Rectal smooth muscle tissue (tissue), 1 donor: ENCODE measurements at regions not wholly inside any gene's neighbourhood (a gene's known extent, or its start where the extent isn't known, plus 50 kb on each side); places are given as distances from the start of the nearest gene placed in this dataset.
A peak's percentile ranks its signal among the peaks of the same experiment; 100 is the strongest.

Source experiments
- H3K27ac ChIP-seq: one replicate; pipeline ENCODE4 v1.7.0; 2013; ENCODE audit warnings: low read depth, low read length, inconsistent platforms
- H3K27me3 ChIP-seq: one replicate; pipeline ENCODE4 v1.7.0; 2013; ENCODE audit warnings: low read length; ENCODE audit not compliant: control insufficient read depth, insufficient read depth
- H3K36me3 ChIP-seq: one replicate; pipeline ENCODE4 v1.7.0; 2013; ENCODE audit warnings: low read length; ENCODE audit not compliant: control insufficient read depth, insufficient read depth
- H3K4me1 ChIP-seq: one replicate; pipeline ENCODE4 v1.7.0; 2013; ENCODE audit warnings: low read length; ENCODE audit not compliant: control insufficient read depth, insufficient read depth
- H3K4me3 ChIP-seq: one replicate; pipeline ENCODE4 v1.7.0; 2013; ENCODE audit warnings: low read length
- H3K9ac ChIP-seq: one replicate; pipeline ENCODE4 v1.7.0; 2013; ENCODE audit warnings: low read length

GRCh38 chr5:61720829-61721228 lies 388.8 kb downstream of the ZSWIM6 start:
- H3K9ac ChIP-seq: no peak overlapping the region

GRCh38 chr5:61724102-61724501 lies 392.0 kb downstream of the ZSWIM6 start:
- H3K9ac ChIP-seq: no peak overlapping the region
- no peak overlapping the region for H3K27ac ChIP-seq
- H3K4me1 ChIP-seq: no peaks in the 10 kb centered on the region
- no peaks in the 10 kb centered on the region for H3K27me3 ChIP-seq
- H3K4me3 ChIP-seq: no peak overlapping the region
- H3K36me3 ChIP-seq: no peaks in the 10 kb centered on the region

More at GRCh38 chr5:61720829-61721228, 388.8 kb downstream of the ZSWIM6 start:
- no peaks in the 10 kb centered on the region for H3K4me1 ChIP-seq
- no peak overlapping the region for H3K4me3 ChIP-seq
- no peaks in the 10 kb centered on the region for H3K36me3 ChIP-seq
- H3K27me3 ChIP-seq: no peaks in the 10 kb centered on the region
- no peak overlapping the region for H3K27ac ChIP-seq

- H3K27me3 ChIP-seq: no peaks in the 10 kb centered on the region
- H3K4me1 ChIP-seq: peaks cover 4% of the 10 kb centered on the region
- H3K36me3 ChIP-seq: no peaks in the 10 kb centered on the region
- H3K9ac ChIP-seq: no peak overlapping the region
- H3K27ac ChIP-seq: no peak overlapping the region
- H3K4me3 ChIP-seq: no peak overlapping the region
These were observed 396.2 kb downstream of the ZSWIM6 start for GRCh38 chr5:61728287-61728686.

GRCh38 chr5:61730866-61731265 lies 398.8 kb downstream of the ZSWIM6 start:
- no peaks in the 10 kb centered on the region for H3K36me3 ChIP-seq
- H3K4me1 ChIP-seq: peaks cover 4% of the 10 kb centered on the region
- H3K27ac ChIP-seq: no peak overlapping the region
- no peaks in the 10 kb centered on the region for H3K27me3 ChIP-seq
- H3K4me3 ChIP-seq: no peak overlapping the region
- H3K9ac ChIP-seq: no peak overlapping the region

GRCh38 chr5:61731267-61731945 lies 399.3 kb downstream of the ZSWIM6 start:
- no peak overlapping the region for H3K4me3 ChIP-seq
- no peaks in the 10 kb centered on the region for H3K36me3 ChIP-seq
- H3K9ac ChIP-seq: no peak overlapping the region
- H3K27ac ChIP-seq: no peak overlapping the region
- no peaks in the 10 kb centered on the region for H3K27me3 ChIP-seq
- H3K4me1 ChIP-seq: peaks cover 4% of the 10 kb centered on the region

GRCh38 chr5:61731946-61732314 lies 399.9 kb downstream of the ZSWIM6 start:
- Histone ChIP-seq H3K4me1 (peaks cover 4% of the 10 kb centered on the region), H3K27ac (peak overlapping the region; percentile 23), H3K9ac (no peak overlapping the region), H3K4me3 (no peak overlapping the region), H3K27me3 (no peaks in the 10 kb centered on the region), H3K36me3 (no peaks in the 10 kb centered on the region)

- no peak overlapping the region for H3K9ac ChIP-seq
- peaks cover 4% of the 10 kb centered on the region for H3K4me1 ChIP-seq
- no peaks in the 10 kb centered on the region for H3K27me3 ChIP-seq
- H3K36me3 ChIP-seq: no peaks in the 10 kb centered on the region
- H3K4me3 ChIP-seq: no peak overlapping the region
- H3K27ac ChIP-seq: peak overlapping the region; percentile 23
These were observed 400.3 kb downstream of the ZSWIM6 start for GRCh38 chr5:61732369-61732768.

GRCh38 chr5:61732796-61733195 lies 400.7 kb downstream of the ZSWIM6 start:
- H3K36me3 ChIP-seq: no peaks in the 10 kb centered on the region
- peaks cover 4% of the 10 kb centered on the region for H3K4me1 ChIP-seq

GRCh38 chr5:61734001-61734400 lies 401.9 kb downstream of the ZSWIM6 start:
- H3K4me1 ChIP-seq: peaks cover 4% of the 10 kb centered on the region
- H3K9ac ChIP-seq: no peak overlapping the region
- H3K27ac ChIP-seq: no peak overlapping the region
- H3K36me3 ChIP-seq: no peaks in the 10 kb centered on the region
- no peak overlapping the region for H3K4me3 ChIP-seq
- H3K27me3 ChIP-seq: no peaks in the 10 kb centered on the region

More at GRCh38 chr5:61732796-61733195, 400.7 kb downstream of the ZSWIM6 start:
- Histone ChIP-seq H3K27ac (no peak overlapping the region), H3K9ac (no peak overlapping the region), H3K27me3 (no peaks in the 10 kb centered on the region), H3K4me3 (no peak overlapping the region)

- H3K27ac ChIP-seq: no peak overlapping the region
- H3K36me3 ChIP-seq: no peaks in the 10 kb centered on the region
- H3K27me3 ChIP-seq: no peaks in the 10 kb centered on the region
- H3K4me3 ChIP-seq: no peak overlapping the region
- H3K9ac ChIP-seq: no peak overlapping the region
- H3K4me1 ChIP-seq: peaks cover 4% of the 10 kb centered on the region
These were observed 402.9 kb downstream of the ZSWIM6 start for GRCh38 chr5:61734966-61735365.

- H3K9ac ChIP-seq: no peak overlapping the region
- peaks cover 4% of the 10 kb centered on the region for H3K4me1 ChIP-seq
- no peaks in the 10 kb centered on the region for H3K36me3 ChIP-seq
- no peak overlapping the region for H3K27ac ChIP-seq
- H3K27me3 ChIP-seq: no peaks in the 10 kb centered on the region
- H3K4me3 ChIP-seq: no peak overlapping the region
These were observed 403.5 kb downstream of the ZSWIM6 start for GRCh38 chr5:61735531-61735930.

- no peak overlapping the region for H3K9ac ChIP-seq
- peaks cover 4% of the 10 kb centered on the region for H3K4me1 ChIP-seq
- H3K36me3 ChIP-seq: no peaks in the 10 kb centered on the region
- H3K4me3 ChIP-seq: no peak overlapping the region
- no peaks in the 10 kb centered on the region for H3K27me3 ChIP-seq
- H3K27ac ChIP-seq: no peak overlapping the region
These were observed 403.9 kb downstream of the ZSWIM6 start for GRCh38 chr5:61735995-61736394.

GRCh38 chr5:61737301-61737963 lies 405.4 kb downstream of the ZSWIM6 start:
- Histone ChIP-seq H3K4me1 (no peaks in the 10 kb centered on the region), H3K27me3 (no peaks in the 10 kb centered on the region), H3K36me3 (no peaks in the 10 kb centered on the region), H3K27ac (no peak overlapping the region), H3K9ac (no peak overlapping the region), H3K4me3 (no peak overlapping the region)
